ENCODE measurements at regions not wholly inside any gene's neighbourhood (a gene's known extent, or its start where the extent isn't known, plus 50 kb on each side); places are given as distances from the start of the nearest gene placed in this dataset.

GRCh38 chr4:43277003-43277402, 384.5 kb downstream of the GRXCR1 start:
- TF ChIP-seq GATA2 (IDR thresholded peaks at IDR 0.05; ENCODE audit: low read depth, low read length) (no peak), GATA3 (IDR thresholded peaks at IDR 0.05; ENCODE audit: low read depth, low read length) (no peak)

- TF ChIP-seq GATA3 (IDR thresholded peaks at IDR 0.05; ENCODE audit: low read depth, low read length) = no peak
- TF ChIP-seq GATA2 (IDR thresholded peaks at IDR 0.05; ENCODE audit: low read depth, low read length) = no peak
These were observed 390.0 kb downstream of the GRXCR1 start for GRCh38 chr4:43282534-43282933.

- TF ChIP-seq GATA2 (IDR thresholded peaks at IDR 0.05; ENCODE audit: low read depth, low read length) (no peak), GATA3 (IDR thresholded peaks at IDR 0.05; ENCODE audit: low read depth, low read length) (no peak)
These were observed 393.6 kb downstream of the GRXCR1 start for GRCh38 chr4:43286137-43286536.

- TF ChIP-seq GATA3 (IDR thresholded peaks at IDR 0.05; ENCODE audit: low read depth, low read length) (no peak), GATA2 (IDR thresholded peaks at IDR 0.05; ENCODE audit: low read depth, low read length) (no peak)
These were observed 404.5 kb downstream of the GRXCR1 start for GRCh38 chr4:43296946-43297528.

- no peak for TF ChIP-seq GATA3 (IDR thresholded peaks at IDR 0.05; ENCODE audit: low read depth, low read length)
- TF ChIP-seq GATA2 (IDR thresholded peaks at IDR 0.05; ENCODE audit: low read depth, low read length) = no peak
These were observed 424.3 kb downstream of the GRXCR1 start for GRCh38 chr4:43316813-43317212.

- TF ChIP-seq GATA3 (IDR thresholded peaks at IDR 0.05; ENCODE audit: low read depth, low read length) (no peak), GATA2 (IDR thresholded peaks at IDR 0.05; ENCODE audit: low read depth, low read length) (no peak)
These were observed 432.9 kb downstream of the GRXCR1 start for GRCh38 chr4:43325220-43325967.

GRCh38 chr4:43330288-43330687, 437.8 kb downstream of the GRXCR1 start:
- TF ChIP-seq GATA2 (IDR thresholded peaks at IDR 0.05; ENCODE audit: low read depth, low read length) = no peak
- no peak for TF ChIP-seq GATA3 (IDR thresholded peaks at IDR 0.05; ENCODE audit: low read depth, low read length)

- TF ChIP-seq GATA2 (IDR thresholded peaks at IDR 0.05; ENCODE audit: low read depth, low read length) (no peak), GATA3 (IDR thresholded peaks at IDR 0.05; ENCODE audit: low read depth, low read length) (no peak)
These were observed 438.9 kb downstream of the GRXCR1 start for GRCh38 chr4:43331226-43332051.

GRCh38 chr4:43332052-43332425, 439.5 kb downstream of the GRXCR1 start:
- TF ChIP-seq GATA3 (IDR thresholded peaks at IDR 0.05; ENCODE audit: low read depth, low read length) (no peak), GATA2 (IDR thresholded peaks at IDR 0.05; ENCODE audit: low read depth, low read length) (no peak)

- no peak for TF ChIP-seq GATA3 (IDR thresholded peaks at IDR 0.05; ENCODE audit: low read depth, low read length)
- TF ChIP-seq GATA2 (IDR thresholded peaks at IDR 0.05; ENCODE audit: low read depth, low read length) = no peak
These were observed 445.2 kb downstream of the GRXCR1 start for GRCh38 chr4:43337707-43338106.

GRCh38 chr4:43339435-43339834, 446.9 kb downstream of the GRXCR1 start:
- TF ChIP-seq GATA2 (IDR thresholded peaks at IDR 0.05; ENCODE audit: low read depth, low read length) (no peak), GATA3 (IDR thresholded peaks at IDR 0.05; ENCODE audit: low read depth, low read length) (no peak)

- TF ChIP-seq GATA2 (IDR thresholded peaks at IDR 0.05; ENCODE audit: low read depth, low read length) = no peak
- TF ChIP-seq GATA3 (IDR thresholded peaks at IDR 0.05; ENCODE audit: low read depth, low read length) = no peak
These were observed 449.2 kb downstream of the GRXCR1 start for GRCh38 chr4:43341741-43342140.

- TF ChIP-seq GATA3 (IDR thresholded peaks at IDR 0.05; ENCODE audit: low read depth, low read length) (no peak), GATA2 (IDR thresholded peaks at IDR 0.05; ENCODE audit: low read depth, low read length) (no peak)
These were observed 450.8 kb downstream of the GRXCR1 start for GRCh38 chr4:43343298-43343697.

- TF ChIP-seq GATA3 (IDR thresholded peaks at IDR 0.05; ENCODE audit: low read depth, low read length) (no peak), GATA2 (IDR thresholded peaks at IDR 0.05; ENCODE audit: low read depth, low read length) (no peak)
These were observed 452.9 kb downstream of the GRXCR1 start for GRCh38 chr4:43345323-43345925.

Measured in SH-SY5Y (cell line).